ENCODE measurements at regions not wholly inside any gene's neighbourhood (a gene's known extent, or its start where the extent isn't known, plus 50 kb on each side); places are given as distances from the start of the nearest gene placed in this dataset.

DNA sequence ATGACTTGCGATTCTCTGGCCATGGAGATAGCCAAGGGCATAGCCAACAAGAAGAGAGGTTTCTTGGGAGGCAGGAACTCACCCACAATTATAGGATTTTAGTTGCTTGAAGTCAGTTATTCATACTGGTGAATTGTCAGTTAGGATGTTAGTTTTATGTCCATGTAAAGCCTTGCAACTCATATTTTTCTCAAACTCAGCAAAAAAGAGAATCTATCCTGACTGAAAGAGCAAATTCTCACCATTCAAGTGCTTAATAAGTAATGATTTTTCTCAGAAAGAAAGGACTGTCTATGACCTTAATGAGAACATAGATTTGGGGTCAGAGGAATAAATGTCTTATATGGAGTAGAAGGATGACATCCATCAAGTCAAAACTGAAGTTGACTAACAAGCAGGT, 934.5 kb downstream of the STPG2 start:
- TF ChIP-seq, protein P1, sequence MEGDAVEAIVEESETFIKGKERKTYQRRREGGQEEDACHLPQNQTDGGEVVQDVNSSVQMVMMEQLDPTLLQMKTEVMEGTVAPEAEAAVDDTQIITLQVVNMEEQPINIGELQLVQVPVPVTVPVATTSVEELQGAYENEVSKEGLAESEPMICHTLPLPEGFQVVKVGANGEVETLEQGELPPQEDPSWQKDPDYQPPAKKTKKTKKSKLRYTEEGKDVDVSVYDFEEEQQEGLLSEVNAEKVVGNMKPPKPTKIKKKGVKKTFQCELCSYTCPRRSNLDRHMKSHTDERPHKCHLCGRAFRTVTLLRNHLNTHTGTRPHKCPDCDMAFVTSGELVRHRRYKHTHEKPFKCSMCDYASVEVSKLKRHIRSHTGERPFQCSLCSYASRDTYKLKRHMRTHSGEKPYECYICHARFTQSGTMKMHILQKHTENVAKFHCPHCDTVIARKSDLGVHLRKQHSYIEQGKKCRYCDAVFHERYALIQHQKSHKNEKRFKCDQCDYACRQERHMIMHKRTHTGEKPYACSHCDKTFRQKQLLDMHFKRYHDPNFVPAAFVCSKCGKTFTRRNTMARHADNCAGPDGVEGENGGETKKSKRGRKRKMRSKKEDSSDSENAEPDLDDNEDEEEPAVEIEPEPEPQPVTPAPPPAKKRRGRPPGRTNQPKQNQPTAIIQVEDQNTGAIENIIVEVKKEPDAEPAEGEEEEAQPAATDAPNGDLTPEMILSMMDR (IDR thresholded peaks at IDR 0.05 in 4 of 5, conservative IDR thresholded peaks at IDR 0.05 in 1 of 5): no peak
- TF ChIP-seq POLR2A (IDR thresholded peaks at IDR 0.05): no peak
